ENCODE measurements at regions not wholly inside any gene's neighbourhood (a gene's known extent, or its start where the extent isn't known, plus 50 kb on each side); places are given as distances from the start of the nearest gene placed in this dataset.

DNA sequence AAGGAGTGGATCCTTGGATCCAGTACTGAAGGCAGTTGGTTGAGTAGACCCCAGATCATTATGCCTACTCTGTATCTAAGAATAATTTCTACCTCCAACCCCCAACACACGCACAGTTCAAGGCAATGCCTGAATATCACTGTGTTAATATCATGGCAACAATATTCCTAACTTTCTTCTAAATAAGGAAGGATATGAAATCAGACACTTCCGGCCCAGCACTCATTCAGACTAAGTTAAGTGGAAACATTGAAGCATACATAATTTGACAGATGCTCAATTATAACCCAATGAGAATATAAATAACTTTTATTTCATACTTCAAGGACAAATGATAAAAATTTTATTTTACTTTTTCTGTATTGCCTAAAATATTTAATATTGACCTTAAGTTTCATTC lies 153.6 kb upstream of the COL3A1 start:
- TF ChIP-seq CTCF (conservative IDR thresholded peaks at IDR 0.05; ENCODE audit: low read depth, low read length) (no peak), EZH2 (IDR thresholded peaks at IDR 0.05; ENCODE audit: borderline replicate concordance, low read depth, low read length, poor library complexity, severe bottlenecking) (no peak)

Data from A673 (cell line).